Smooth muscle cell (in vitro differentiated cells): ENCODE measurements at regions not wholly inside any gene's neighbourhood (a gene's known extent, or its start where the extent isn't known, plus 50 kb on each side); places are given as distances from the start of the nearest gene placed in this dataset.

Experiments
- DNase-seq: peaks from one replicate; lab custom pipeline; 2025; ENCODE audit not compliant: unreplicated experiment; lab: John Stamatoyannopoulos, UW
- H2AFZ ChIP-seq: fragments of 200-600 bp; sonication (generic); 2 replicates; pipeline ENCODE4 v1.6.0; 2016; ENCODE audit warnings: antibody characterized with exemption, low read depth, mild to moderate bottlenecking
- H3F3A ChIP-seq: fragments of 200-600 bp; sonication (generic); 2 replicates; pipeline ENCODE4 v1.6.0; 2017; ENCODE audit warnings: antibody characterized with exemption, low read depth
- H3K27ac ChIP-seq: fragments of 200-600 bp; sonication (generic); 2 replicates; pipeline ENCODE4 v1.5.1; 2016; ENCODE audit warnings: low read depth, mild to moderate bottlenecking
- H3K27me3 ChIP-seq: fragments of 200-600 bp; sonication (generic); 2 replicates; pipeline ENCODE4 v1.6.1; 2016; ENCODE audit warnings: low read depth, mild to moderate bottlenecking
- H3K36me3 ChIP-seq: fragments of 200-600 bp; sonication (generic); 2 replicates; pipeline ENCODE4 v1.5.1; 2016; ENCODE audit warnings: low read depth
- H3K4me1 ChIP-seq: fragments of 200-600 bp; sonication (generic); 2 replicates; pipeline ENCODE4 v1.5.1; 2016; ENCODE audit warnings: low read depth
- H3K4me2 ChIP-seq: fragments of 200-600 bp; sonication (generic); 2 replicates; pipeline ENCODE4 v1.6.0; 2016; ENCODE audit warnings: mild to moderate bottlenecking
- H3K4me3 ChIP-seq: fragments of 200-600 bp; sonication (generic); 2 replicates; pipeline ENCODE4 v1.5.1; 2016; ENCODE audit warnings: mild to moderate bottlenecking
- H3K79me2 ChIP-seq: fragments of 200-600 bp; sonication (generic); 2 replicates; pipeline ENCODE4 v1.6.0; 2016; ENCODE audit warnings: low read depth, mild to moderate bottlenecking
- H3K9ac ChIP-seq: fragments of 200-600 bp; sonication (generic); 2 replicates; pipeline ENCODE4 v1.6.0; 2016; ENCODE audit warnings: low read depth
- H3K9me3 ChIP-seq: fragments of 200-600 bp; sonication (generic); replicated peaks from 2 replicates; pipeline ENCODE4 v1.5.1; 2016; ENCODE audit warnings: low read depth
- H4K20me1 ChIP-seq: fragments of 200-600 bp; sonication (generic); 2 replicates; pipeline ENCODE4 v1.6.0; 2016; ENCODE audit warnings: low read depth
- CTCF ChIP-seq: fragments of 200-600 bp; sonication (generic); IDR thresholded peaks from 2 replicates; pipeline ENCODE4 v1.5.1; 2017; ENCODE audit warnings: borderline replicate concordance, mild to moderate bottlenecking, antibody characterized with exemption; ENCODE audit not compliant: insufficient read depth, poor library complexity, severe bottlenecking
- WGBS: methylation state at CpG from one replicate; pipeline ENCODE4 v1.1.7; 2016; ENCODE audit warnings: low lambda C conversion rate; 5-methylcytosine and 5-hydroxymethylcytosine counted together

GRCh38 chr15:58258501-58259292 lies 120.5 kb downstream of the AQP9 start:
- DNase-seq = no peak
- Histone ChIP-seq H3K4me1 (no peaks in the 10 kb centered on the region), H3K27ac (no peak overlapping the region), H3K27me3 (no peaks in the 10 kb centered on the region), H3K4me2 (no peak overlapping the region), H2AFZ (no peak overlapping the region), H3K9me3 (no peaks in the 10 kb centered on the region), H3K4me3 (no peak overlapping the region), H3K9ac (no peak overlapping the region), H3F3A (no peaks in the 10 kb centered on the region), H3K79me2 (no peaks in the 10 kb centered on the region), H4K20me1 (no peaks in the 10 kb centered on the region), H3K36me3 (no peaks in the 10 kb centered on the region)
- 83% methylated on average over 7 of the region's 7 CpGs for WGBS
- TF ChIP-seq CTCF = no peak

GRCh38 chr15:58260205-58260724 lies 122.1 kb downstream of the AQP9 start:
- no peak overlapping the region for H3K4me2 ChIP-seq
- no peaks in the 10 kb centered on the region for H3K27me3 ChIP-seq
- H3K79me2 ChIP-seq = no peaks in the 10 kb centered on the region
- no peaks in the 10 kb centered on the region for H4K20me1 ChIP-seq
- no peak overlapping the region for H3K4me3 ChIP-seq
- no peak for TF ChIP-seq CTCF
- DNase-seq = no peak
- no peak overlapping the region for H3K27ac ChIP-seq
- H3K4me1 ChIP-seq = peaks cover 7% of the 10 kb centered on the region
- WGBS = 52% methylated on average over 6 of the region's 6 CpGs
- no peaks in the 10 kb centered on the region for H3K9me3 ChIP-seq
- no peaks in the 10 kb centered on the region for H3F3A ChIP-seq
- H3K36me3 ChIP-seq = no peaks in the 10 kb centered on the region
- no peak overlapping the region for H3K9ac ChIP-seq
- H2AFZ ChIP-seq = no peak overlapping the region

GRCh38 chr15:58260725-58261267 lies 122.6 kb downstream of the AQP9 start:
- Histone ChIP-seq H4K20me1 (no peaks in the 10 kb centered on the region), H3K79me2 (no peaks in the 10 kb centered on the region), H3K36me3 (no peaks in the 10 kb centered on the region), H3K4me2 (no peak overlapping the region), H3K27ac (no peak overlapping the region), H2AFZ (no peak overlapping the region), H3K4me1 (peaks cover 7% of the 10 kb centered on the region), H3K27me3 (no peaks in the 10 kb centered on the region), H3K9me3 (no peaks in the 10 kb centered on the region), H3K4me3 (no peak overlapping the region), H3F3A (no peaks in the 10 kb centered on the region), H3K9ac (no peak overlapping the region)
- TF ChIP-seq CTCF = no peak
- no peak for DNase-seq
- WGBS = 84% methylated on average over 2 of the region's 2 CpGs

GRCh38 chr15:58261368-58261767 lies 123.2 kb downstream of the AQP9 start:
- Histone ChIP-seq H3K27me3 (no peaks in the 10 kb centered on the region), H3K4me2 (no peak overlapping the region), H3K4me3 (no peak overlapping the region), H2AFZ (no peak overlapping the region), H3K9me3 (no peaks in the 10 kb centered on the region), H3K9ac (no peak overlapping the region), H3K79me2 (no peaks in the 10 kb centered on the region), H3K4me1 (peaks cover 7% of the 10 kb centered on the region), H3K27ac (no peak overlapping the region), H4K20me1 (no peaks in the 10 kb centered on the region), H3F3A (no peaks in the 10 kb centered on the region), H3K36me3 (no peaks in the 10 kb centered on the region)
- DNase-seq = no peak
- WGBS = 87% methylated on average over 5 of the region's 5 CpGs
- no peak for TF ChIP-seq CTCF
